Activated CD4-positive, alpha-beta T cell treated with anti-CD3 and anti-CD28 coated beads for 4 hours (primary cell): ENCODE measurements at regions not wholly inside any gene's neighbourhood (a gene's known extent, or its start where the extent isn't known, plus 50 kb on each side); places are given as distances from the start of the nearest gene placed in this dataset.
"Not testable (repeated sequence)": the region's sequence is repeated elsewhere in the genome, so short reads cannot be mapped to it uniquely, and the experiment has no call there.

Experiments used
- DNase-seq, 2 donors: peaks; one replicate each; pipeline ENCODE4 v3.0.0-alpha.2; 2020

DNA sequence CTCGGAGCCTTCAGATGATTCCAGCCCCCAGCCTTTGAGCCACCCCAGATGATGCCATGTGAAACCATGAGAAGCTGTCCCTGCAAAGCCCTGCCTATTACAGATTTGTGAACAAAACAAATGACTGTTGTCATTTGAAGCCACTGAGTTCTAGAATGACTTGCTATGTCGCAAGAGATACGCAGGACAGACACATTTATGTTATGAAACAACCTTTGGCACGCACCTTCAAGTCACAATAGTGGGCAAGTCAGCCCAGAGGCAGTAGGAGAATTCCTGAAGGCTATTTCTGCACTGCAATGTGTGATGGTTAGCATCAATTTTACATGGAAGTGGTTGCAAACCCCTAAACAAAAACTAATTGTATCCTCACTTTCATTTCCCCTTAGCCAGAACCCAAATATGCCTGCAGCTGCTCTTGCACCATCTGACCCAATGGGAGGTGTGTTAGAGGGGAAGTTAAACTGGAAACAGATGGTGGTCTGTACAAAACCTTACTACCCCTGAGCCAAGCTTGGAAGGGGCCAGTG lies 174.4 kb upstream of the ATP6AP2 start:
- DNase-seq: no peak

DNA sequence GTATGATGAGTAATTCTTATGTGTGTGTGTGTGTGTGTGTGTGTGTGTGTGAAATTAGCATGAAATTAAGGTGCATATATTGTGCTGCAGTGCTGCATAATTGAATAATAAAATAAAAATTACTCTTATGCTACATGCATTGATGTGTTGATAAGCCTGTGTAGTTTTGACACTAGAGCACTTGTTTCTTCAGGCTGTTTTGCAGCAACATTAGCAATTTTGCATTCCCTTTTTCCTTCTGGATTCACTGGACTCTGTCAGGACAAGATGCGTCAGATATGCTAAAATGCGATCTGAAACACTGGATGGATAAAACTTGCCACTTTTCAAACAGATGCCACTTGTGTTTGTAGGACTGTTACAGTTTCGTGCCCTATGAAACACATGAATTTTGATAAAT lies 175.4 kb upstream of the ATP6AP2 start:
- no peak for DNase-seq

DNA sequence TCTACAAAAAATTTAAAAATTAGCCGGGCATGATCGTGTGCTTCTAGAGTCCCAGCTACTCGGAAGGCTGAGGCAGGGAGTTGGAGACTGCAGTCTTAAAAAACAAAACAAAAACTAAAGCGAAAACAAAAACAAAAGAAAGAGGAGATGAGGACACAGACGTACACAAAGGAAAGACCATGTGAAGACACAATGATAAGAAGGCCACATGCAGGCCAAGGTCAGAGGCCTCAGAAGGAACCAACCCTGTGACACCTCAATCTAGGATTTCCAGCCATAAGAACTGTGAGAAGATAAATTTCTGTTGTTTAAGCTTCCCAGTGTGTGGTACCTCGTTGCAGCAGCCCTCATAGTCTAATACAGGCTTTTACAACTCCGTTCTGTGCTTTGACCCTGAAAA lies 177.0 kb upstream of the ATP6AP2 start:
- DNase-seq: no peak

DNA sequence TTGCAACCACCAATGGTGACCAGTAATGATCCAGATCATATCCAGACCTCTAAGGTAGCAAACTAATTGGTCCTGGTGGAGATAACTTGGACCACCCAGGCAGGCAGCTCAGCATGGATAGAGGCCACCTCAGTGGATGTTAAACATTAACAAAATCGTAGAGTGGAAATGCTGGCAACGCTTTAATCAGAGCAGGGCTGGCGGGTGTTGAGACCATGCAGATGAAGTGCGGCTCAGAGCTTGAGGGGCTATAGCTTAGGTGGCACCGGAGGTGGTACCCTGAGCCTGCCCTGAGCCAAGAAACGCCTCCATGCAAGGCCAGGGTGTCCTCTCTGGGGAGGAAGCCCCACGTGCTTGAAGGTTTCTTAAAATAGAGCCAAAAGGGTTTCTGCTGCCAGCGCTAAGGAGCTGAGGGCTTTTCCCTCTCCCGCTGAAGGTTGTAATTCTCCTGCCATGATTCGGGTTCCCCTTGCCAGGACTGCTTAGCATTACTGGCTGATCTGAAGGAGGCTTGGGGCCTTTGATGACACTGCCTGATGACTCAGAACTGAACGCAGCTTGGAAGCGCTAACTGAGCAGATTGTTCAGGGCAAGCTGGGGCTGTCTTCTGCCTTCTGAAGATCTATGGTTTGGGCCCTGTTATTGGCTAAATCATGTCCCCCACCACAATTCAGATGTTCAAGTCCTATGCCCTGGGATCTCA lies 177.8 kb upstream of the ATP6AP2 start:
- no peak for DNase-seq

DNA sequence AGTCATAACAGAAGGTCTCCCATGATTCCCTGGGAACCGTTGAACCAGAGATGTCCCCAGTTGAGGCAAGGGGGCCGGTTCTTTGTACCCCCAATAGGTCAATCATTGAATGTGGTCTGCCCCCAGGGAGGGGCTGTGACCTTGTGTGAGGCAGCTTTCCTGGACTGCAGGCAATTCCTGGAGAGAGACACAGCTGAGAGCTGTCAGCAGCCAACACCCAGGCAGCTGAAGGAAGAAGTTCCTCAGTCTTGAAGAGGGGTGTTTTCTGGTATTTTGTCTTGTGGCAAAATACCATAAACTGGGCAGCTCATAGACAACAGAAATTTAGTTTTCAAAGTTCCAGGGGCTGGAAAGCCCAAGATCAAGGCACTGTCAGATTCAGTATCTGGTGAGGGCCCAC lies 185.7 kb upstream of the ATP6AP2 start:
- no peak for DNase-seq

DNA sequence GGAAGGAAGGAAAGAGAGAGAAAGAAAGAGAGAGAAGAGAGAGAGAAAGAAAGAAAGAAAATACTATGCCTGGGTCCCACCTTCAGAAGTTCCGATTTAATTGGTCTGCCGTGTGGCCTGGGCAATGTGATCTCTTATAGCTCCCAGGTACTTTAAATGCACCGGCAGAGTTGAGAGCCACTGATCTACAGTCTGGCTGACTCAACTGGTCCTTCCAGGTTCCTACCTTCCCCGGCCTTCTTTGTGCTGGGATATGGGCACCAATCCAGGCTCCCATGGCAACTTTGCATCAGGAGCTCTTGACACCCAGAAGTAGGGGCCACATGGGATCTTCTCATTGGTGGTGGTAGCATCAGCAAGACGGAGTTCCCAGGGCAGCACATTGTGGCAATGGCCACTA lies 186.5 kb upstream of the ATP6AP2 start:
- no peak for DNase-seq

DNA sequence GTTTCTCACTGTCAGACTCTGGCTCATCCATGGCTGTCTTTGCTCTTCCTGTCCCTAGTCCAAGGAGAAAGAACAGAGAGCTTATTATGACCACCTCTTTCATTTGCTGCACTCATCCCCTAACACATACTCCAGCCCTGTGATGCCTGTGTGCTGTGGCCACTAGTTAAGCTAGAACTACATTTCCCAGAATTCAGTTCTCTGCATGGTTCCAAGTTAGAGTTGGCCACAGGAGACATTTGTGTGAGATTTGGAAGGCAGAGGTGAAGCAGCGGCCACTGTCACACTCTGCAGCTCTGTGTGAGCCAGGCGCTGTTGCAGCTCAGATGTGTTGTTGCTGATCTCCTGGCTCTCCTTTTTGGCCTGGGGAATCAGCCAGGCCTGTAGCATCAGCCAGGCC lies 188.2 kb upstream of the ATP6AP2 start:
- DNase-seq: no peak

DNA sequence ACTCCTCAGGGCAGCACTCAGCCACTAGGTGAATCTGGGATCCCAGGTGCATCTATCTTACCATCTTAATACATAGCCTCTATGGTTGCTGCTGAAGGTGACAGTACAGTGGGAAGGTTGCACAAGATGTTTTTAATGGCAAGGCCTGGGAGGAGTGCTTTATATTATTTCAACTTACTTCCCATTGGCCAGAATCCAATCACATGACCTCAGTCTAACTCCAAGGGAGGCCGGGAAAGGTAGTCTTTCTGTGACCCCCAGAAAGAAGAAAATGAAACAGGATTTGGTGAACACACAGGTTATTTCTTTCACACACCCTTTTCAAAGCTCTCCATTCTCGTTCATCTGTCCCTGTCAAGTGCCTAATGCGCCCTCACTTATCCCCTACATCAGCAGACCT lies 189.1 kb upstream of the ATP6AP2 start:
- DNase-seq: no peak

DNA sequence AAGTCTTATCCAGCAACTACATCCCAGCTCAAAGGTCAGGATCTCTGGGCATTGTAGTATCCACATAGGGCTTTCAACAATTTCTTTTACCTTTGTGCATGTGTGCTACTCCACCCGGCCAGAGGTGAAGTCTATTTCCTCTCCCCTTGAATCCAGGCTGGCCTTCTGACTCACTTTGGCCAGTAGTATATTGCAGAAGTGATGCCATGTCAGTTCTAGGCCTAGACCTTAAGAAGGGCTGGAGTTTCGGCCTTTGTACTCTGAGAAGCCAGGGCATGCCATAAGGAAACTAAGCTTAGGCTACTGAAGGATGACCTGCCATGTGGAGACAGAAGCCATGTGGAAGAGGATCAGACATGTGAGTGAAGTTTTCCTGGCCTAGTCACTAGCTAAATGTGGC lies 191.2 kb upstream of the ATP6AP2 start:
- no peak for DNase-seq

DNA sequence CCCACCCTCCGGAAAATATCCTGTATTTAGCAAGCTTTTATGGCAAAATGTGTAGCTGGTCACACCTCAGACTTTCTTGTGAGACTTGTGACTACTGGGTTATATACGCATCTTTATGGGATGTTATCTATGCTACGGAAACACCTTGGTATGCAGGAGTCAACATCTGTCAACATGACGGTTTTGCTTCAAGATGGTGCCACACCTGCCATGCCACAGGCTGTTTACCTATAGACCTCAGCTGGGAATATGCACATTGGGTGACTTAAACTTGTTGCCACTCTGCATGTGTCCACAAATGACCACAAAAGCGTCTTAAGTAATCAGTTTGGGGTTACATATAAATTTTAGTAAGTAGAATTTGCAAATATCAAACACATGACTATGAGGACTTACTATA lies 192.3 kb upstream of the ATP6AP2 start:
- no peak for DNase-seq

DNA sequence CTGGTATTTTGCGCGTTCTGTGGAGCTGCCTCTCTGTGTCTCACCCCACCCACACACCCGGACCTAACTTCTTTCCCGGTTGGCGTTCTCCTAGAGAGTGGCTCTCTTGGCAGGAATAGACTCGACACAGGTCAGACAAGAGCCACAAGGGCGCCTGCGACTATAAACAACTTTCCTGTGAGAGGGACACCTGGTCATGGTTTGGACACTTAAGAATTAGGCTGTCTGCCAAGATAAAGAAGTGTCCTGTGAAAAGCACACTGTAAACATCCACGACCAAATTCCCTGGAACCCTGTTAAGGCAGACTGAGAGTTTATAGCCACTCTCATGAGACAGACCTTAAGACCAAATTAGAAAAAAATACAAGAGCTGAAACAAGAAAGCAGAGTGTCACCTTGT lies 192.9 kb upstream of the ATP6AP2 start:
- not testable (repeated sequence) for DNase-seq

DNA sequence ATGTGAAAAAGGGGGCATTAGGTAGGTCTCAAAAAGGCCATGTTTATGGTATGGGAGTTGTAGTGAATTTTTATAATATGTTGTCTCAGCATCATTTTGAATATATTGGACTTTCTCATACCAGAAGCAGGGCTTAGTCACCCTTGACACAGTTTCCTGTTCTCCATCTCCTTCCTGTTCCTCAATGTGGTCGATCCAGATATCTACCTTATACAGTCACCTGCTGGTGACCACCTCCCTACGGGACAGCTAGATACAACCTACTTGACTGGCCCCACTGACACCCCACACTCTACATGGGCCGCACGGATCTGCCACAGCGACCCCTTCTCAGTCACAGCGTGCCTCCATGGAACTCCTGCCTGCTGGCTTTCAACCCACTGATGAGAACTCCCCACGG lies 193.5 kb upstream of the ATP6AP2 start:
- not testable (repeated sequence) for DNase-seq

DNA sequence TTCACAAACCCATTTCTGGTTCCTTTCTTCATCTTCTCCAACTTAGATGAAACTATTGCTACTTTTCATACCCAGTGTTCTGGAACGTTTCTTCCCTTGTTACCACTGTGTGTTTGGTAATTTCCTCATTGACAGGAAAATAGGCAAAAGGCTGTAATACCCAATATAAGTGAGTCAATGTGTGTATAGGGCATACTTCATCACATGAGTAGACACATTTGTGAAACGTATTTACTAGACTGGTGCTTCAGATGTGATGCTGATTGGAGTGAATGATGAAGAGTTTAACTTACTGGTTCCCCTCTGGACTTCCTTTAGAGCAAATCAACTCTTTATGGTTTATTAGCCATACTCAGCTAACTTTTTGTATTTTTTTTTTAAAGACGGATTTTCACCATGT lies 195.1 kb upstream of the ATP6AP2 start:
- DNase-seq: no peak

DNA sequence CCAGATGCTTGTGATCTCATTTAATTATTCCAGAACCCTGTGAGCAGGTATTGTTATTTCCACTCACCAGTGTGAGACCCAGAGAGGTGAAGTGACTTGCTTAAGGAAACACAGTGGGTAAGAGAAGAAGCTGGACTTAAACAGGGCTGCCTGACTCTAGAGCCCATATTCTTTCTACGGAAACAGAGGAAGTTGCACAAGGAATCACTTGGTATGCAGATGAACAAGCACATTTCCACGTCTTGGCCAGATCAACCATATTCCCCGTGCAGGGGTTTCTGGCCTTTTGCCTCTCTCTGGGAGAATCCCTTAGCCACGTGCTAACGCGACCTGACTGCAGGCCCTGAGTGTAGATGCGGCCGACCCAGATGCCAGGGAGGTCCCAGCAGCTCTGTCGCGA lies 195.5 kb upstream of the ATP6AP2 start:
- DNase-seq: no peak

DNA sequence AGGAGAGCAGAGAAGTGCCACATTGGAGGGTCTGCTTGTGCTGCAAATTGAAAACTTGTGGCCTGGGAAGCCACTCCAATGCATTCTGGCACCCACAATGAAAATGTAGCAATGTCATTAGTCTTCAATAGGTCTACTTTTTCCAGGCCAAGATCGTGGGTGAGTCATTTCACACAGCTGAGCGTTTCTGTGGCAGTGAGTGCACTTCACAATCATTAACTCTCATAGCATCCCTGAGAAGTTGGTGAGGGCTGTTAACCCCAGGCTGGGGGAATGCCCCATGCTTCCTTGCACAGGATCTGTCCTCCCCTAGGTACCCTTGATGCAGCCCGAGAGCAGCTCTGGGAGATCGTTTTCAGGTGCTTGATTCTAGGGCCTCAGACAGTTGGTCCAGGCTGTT lies 196.8 kb upstream of the ATP6AP2 start:
- no peak for DNase-seq

DNA sequence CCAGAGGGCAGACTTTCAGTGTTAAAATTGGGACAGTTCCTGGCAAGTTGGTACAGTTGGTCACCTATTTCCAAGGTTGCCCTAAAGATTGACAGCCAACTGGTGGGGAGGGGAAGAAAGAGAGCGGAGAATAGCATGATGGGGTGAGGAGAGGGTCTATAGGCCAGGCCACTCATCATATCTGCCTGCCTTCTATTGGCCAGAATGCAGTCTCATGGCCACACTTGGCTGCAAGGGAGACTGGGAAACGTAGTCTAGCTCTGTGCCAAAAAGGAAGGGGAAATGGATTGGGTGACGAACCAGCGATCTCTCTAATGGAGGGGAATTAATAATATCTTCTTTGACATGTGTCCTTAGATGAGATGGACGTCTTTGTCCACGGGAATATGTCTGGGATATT lies 197.4 kb upstream of the ATP6AP2 start:
- no peak for DNase-seq

DNA sequence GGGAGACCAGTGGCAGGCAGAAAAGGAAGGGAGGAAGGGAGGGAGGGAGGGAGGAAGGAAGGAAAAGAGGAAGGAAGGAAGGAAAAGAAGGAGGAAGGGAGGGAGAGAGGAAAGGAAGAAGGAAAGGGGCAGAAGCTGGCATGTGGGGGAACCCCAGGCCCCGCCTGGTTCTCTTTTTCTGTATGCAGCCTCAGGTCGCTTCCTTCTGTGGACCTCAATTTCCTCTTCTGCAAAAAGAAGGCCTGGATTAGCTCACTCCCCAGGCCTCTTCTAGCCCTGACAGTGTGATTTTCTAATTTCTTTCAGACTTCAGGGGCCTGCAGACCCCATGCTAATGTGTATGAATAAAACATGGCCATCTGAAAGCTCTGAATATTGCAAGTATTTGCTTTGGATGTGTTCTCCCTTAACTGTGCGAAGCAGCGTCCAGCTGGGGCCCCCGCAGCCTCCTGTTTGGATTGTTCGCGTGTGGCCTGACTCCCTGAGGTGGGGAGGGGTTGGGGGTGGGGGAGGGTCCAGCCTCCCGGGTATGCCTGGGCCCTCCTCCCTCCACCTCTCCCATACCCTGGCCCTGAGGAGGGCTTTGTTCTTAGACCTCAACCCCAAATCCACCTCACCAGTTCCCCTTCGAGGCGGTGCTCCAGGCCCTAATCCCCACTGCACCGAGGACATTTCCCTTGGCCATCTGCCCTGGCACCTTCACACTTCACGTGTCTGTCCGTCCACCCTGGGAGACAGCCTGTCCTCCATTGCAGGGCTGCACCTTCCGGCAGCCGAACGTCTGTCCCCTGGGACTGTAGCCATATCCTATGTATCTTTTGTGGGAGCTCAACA lies 199.9 kb upstream of the ATP6AP2 start:
- DNase-seq: no peak

DNA sequence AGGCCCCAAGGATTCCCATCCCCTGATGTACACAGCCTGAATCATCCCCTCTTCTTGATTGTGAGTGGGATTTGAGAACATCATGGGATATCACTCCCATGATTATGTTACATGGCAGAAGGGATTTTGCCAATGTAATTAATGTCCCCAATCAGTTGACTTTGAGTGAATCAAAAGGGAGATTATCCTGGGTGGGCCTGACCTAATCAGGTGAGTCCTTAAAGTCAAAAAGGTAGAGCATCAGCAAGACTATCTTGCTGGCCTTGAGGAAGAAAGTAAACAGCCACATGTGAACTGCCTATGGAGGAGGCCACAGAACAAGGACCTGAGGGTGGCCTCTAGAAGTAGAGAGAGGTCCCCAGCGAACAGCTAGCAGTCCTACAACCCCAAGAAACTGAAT lies 203.1 kb upstream of the ATP6AP2 start:
- no peak for DNase-seq

DNA sequence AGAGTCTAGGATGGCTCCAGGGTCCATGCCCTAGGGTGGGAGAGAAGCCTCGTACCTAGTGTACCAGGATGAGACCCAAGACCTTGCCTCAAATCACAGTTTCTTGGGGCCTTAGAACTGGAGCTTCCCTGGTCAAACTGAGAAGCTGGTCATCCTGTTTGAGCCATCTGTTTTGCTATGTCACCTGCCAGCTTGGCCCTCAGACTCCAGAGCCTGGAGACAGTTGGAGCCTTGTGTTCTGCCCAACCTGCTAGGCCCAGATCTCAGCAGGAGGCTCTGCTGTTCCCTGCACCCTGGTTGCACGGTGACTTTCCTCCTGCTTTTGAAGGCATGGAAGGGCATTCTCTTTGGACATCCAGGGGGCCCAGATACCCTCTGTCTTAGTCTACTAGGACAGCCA lies 206.3 kb upstream of the ATP6AP2 start:
- no peak for DNase-seq

DNA sequence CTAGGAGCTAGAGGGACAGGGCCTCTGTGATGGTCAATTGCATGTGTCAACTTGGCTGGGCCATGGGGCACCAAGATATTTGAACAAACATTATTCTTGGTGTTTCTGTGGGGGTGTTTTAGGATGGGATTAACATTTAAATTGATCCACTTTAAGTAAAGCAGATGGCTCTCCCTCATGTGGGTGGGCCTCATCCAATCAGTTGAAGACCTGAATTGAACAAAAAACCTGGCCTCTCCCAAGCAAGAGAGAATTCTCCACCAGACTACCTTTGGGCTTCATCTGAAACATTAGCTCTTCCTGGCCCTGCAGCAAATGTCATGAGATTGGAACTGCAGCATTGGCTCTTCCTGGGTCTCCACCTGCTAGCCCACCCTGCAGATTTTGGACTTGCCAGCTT lies 207.1 kb upstream of the ATP6AP2 start:
- DNase-seq: no peak

DNA sequence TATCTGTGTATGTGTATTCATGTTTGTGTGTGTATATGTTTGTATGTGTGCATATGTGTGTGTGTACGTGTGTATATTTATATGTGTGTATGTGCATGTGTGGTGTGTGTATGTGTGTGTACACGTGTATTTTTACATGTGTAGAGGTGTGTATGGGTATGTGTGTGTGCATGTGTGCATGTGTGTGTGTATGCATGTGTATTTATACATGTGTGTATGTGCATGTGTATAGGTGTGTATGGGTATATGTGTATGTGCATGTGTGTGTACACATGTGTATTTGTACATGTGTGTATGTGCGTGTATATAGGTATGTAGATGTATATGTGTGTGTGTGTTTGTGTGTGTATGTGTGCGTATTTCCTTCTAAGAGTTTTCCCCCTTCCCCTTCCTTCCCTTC lies 207.7 kb upstream of the ATP6AP2 start:
- DNase-seq: no peak

DNA sequence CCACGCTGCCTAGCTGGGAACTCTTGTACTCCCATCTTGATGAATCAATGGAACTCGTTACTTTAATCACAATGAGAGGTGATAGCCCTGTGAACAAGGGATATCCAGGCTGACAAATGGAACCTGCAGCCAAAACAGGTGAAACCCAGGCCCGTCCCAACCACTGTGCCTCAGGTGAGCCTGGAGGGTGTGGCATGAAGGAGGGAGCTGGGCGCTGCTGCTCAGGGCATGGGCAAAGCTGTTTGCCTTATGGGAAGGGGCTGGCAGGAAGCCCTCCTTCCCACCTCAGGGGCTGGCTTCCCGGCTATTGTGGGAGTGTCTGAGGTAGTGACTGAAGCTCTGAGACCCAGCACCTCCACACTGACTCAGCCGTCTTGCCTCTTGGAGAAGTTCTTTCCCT lies 209.4 kb upstream of the ATP6AP2 start:
- no peak for DNase-seq

DNA sequence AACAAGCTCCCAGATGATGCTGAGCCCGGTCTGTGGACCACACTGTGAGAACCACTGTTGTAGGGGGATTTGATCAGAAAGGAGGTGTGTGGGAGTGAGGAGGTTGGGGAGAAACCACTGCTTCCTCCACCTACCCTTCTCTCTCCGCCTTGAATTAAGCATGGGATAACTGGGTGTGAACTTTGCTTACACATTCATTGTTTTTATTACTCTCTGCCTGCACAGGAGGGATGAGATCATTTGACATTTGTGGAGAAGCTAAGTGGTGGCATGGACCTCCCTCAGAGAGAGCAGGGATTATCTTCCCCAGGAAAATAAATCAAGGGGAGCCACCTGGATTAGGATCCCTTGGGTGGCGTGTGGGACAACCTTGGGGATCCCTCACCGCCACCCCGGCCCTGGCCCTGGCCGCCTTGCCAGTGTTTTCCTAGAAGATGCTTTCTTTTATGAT lies 212.1 kb upstream of the ATP6AP2 start:
- no peak for DNase-seq

DNA sequence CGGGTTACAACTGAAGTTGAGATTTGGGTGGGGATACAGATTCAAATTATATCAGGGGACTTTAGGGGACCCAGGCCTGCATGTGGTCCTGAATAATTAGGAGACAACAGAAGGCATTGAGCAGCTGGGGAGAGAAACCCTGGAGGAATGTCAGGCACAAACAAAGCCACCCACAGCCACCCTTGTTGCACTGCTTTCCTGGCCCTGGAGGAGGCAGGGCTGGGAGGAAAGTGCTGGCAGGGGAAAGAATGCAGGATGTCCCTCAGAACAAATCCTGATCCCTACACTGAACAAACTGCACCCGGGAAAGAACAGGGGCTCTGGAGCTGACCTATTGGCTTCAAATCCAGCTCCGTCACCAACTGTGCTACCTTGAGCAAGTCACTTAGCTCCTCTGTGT lies 214.1 kb upstream of the ATP6AP2 start:
- DNase-seq: no peak
